AG09309 (cell line): ENCODE measurements at regions not wholly inside any gene's neighbourhood (a gene's known extent, or its start where the extent isn't known, plus 50 kb on each side); places are given as distances from the start of the nearest gene placed in this dataset.

Experiments used
- DNase-seq: peaks from one replicate; pipeline ENCODE4 v3.0.0-alpha.2; 2010; ENCODE audit warnings: low read depth
- H3K4me3 ChIP-seq: 2 replicates; pipeline ENCODE4 v1.5.1; 2011; ENCODE audit warnings: mild to moderate bottlenecking, low read depth, low read length, moderate library complexity; ENCODE audit not compliant: control insufficient read depth
- CTCF ChIP-seq: IDR thresholded peaks from 2 replicates; pipeline ENCODE4 v1.5.1; 2011; ENCODE audit warnings: mild to moderate bottlenecking, low read depth, low read length, inconsistent platforms; ENCODE audit not compliant: insufficient read depth, control insufficient read depth; ENCODE audit errors: missing control alignments

GRCh38 chr20:57824909-57825308 is 115.1 kb upstream of the PMEPA1 start:
- TF ChIP-seq CTCF: no peak

GRCh38 chr20:57821935-57822334 is 112.1 kb upstream of the PMEPA1 start:
- TF ChIP-seq CTCF: no peak
- DNase-seq: no peak
- H3K4me3 ChIP-seq: no peak overlapping the region

More at GRCh38 chr20:57824909-57825308, 115.1 kb upstream of the PMEPA1 start:
- no peak overlapping the region for H3K4me3 ChIP-seq
- no peak for DNase-seq

- H3K4me3 ChIP-seq: no peak overlapping the region
- no peak for DNase-seq
Observed at GRCh38 chr20:57819691-57820380, 110.0 kb upstream of the PMEPA1 start.

GRCh38 chr20:57819291-57819690 is 109.5 kb upstream of the PMEPA1 start:
- DNase-seq: no peak
- no peak for TF ChIP-seq CTCF
- no peak overlapping the region for H3K4me3 ChIP-seq

More at GRCh38 chr20:57819691-57820380, 110.0 kb upstream of the PMEPA1 start:
- TF ChIP-seq CTCF: no peak

- TF ChIP-seq CTCF: no peak
- no peak for DNase-seq
- no peak overlapping the region for H3K4me3 ChIP-seq
Observed at GRCh38 chr20:57818418-57819181, 108.8 kb upstream of the PMEPA1 start.

- TF ChIP-seq CTCF: no peak
- DNase-seq: no peak
- H3K4me3 ChIP-seq: no peak overlapping the region
Observed at GRCh38 chr20:57815405-57815804, 105.6 kb upstream of the PMEPA1 start.
